IPS-18c (cell line): ENCODE measurements at regions not wholly inside any gene's neighbourhood (a gene's known extent, or its start where the extent isn't known, plus 50 kb on each side); places are given as distances from the start of the nearest gene placed in this dataset.

Source experiments
- H3K4me3 ChIP-seq: 2 replicates; pipeline ENCODE4 v1.7.0; 2013; ENCODE audit warnings: low read depth, mild to moderate bottlenecking, low read length, moderate library complexity; ENCODE audit not compliant: insufficient read depth
- H3K9me3 ChIP-seq: one replicate; pipeline ENCODE4 v1.6.1; 2013; ENCODE audit warnings: mild to moderate bottlenecking, low read length, moderate library complexity; ENCODE audit not compliant: control insufficient read depth, insufficient read depth

- H3K9me3 ChIP-seq, result no peaks in the 10 kb centered on the region
- H3K4me3 ChIP-seq, result no peak overlapping the region
These were observed 1613.0 kb upstream of the LRRTM3 start for GRCh38 chr10:65312876-65313275.

- H3K4me3 ChIP-seq, result no peak overlapping the region
- no peaks in the 10 kb centered on the region for H3K9me3 ChIP-seq
These were observed 1612.4 kb upstream of the LRRTM3 start for GRCh38 chr10:65313406-65313805.

- Histone ChIP-seq H3K9me3 (no peaks in the 10 kb centered on the region), H3K4me3 (no peak overlapping the region)
These were observed 1611.6 kb upstream of the LRRTM3 start for GRCh38 chr10:65314253-65314652.

- H3K4me3 ChIP-seq, result no peak overlapping the region
- H3K9me3 ChIP-seq, result no peaks in the 10 kb centered on the region
These were observed 1606.3 kb upstream of the LRRTM3 start for GRCh38 chr10:65319493-65319892.

GRCh38 chr10:65320236-65321026, 1605.4 kb upstream of the LRRTM3 start:
- Histone ChIP-seq H3K9me3 (no peaks in the 10 kb centered on the region), H3K4me3 (no peak overlapping the region)

GRCh38 chr10:65323802-65324201, 1602.0 kb upstream of the LRRTM3 start:
- Histone ChIP-seq H3K4me3 (no peak overlapping the region), H3K9me3 (no peaks in the 10 kb centered on the region)

- Histone ChIP-seq H3K9me3 (no peaks in the 10 kb centered on the region), H3K4me3 (no peak overlapping the region)
These were observed 1599.9 kb upstream of the LRRTM3 start for GRCh38 chr10:65325913-65326312.

GRCh38 chr10:65328486-65328885, 1597.3 kb upstream of the LRRTM3 start:
- no peak overlapping the region for H3K4me3 ChIP-seq

GRCh38 chr10:65335311-65335710, 1590.5 kb upstream of the LRRTM3 start:
- Histone ChIP-seq H3K9me3 (no peaks in the 10 kb centered on the region), H3K4me3 (no peak overlapping the region)

More at GRCh38 chr10:65328486-65328885, 1597.3 kb upstream of the LRRTM3 start:
- H3K9me3 ChIP-seq, result no peaks in the 10 kb centered on the region

- H3K4me3 ChIP-seq, result no peak overlapping the region
- no peaks in the 10 kb centered on the region for H3K9me3 ChIP-seq
These were observed 1585.5 kb upstream of the LRRTM3 start for GRCh38 chr10:65340340-65340739.

GRCh38 chr10:65341323-65341925, 1584.4 kb upstream of the LRRTM3 start:
- Histone ChIP-seq H3K9me3 (no peaks in the 10 kb centered on the region), H3K4me3 (no peak overlapping the region)

- H3K4me3 ChIP-seq, result no peak overlapping the region
- no peaks in the 10 kb centered on the region for H3K9me3 ChIP-seq
These were observed 1583.6 kb upstream of the LRRTM3 start for GRCh38 chr10:65342245-65342644.

- H3K4me3 ChIP-seq, result no peak overlapping the region
These were observed 1579.4 kb upstream of the LRRTM3 start for GRCh38 chr10:65346466-65346865.

GRCh38 chr10:65348637-65349036, 1577.2 kb upstream of the LRRTM3 start:
- Histone ChIP-seq H3K9me3 (no peaks in the 10 kb centered on the region), H3K4me3 (no peak overlapping the region)

More at GRCh38 chr10:65346466-65346865, 1579.4 kb upstream of the LRRTM3 start:
- H3K9me3 ChIP-seq, result no peaks in the 10 kb centered on the region

- H3K9me3 ChIP-seq, result no peaks in the 10 kb centered on the region
- H3K4me3 ChIP-seq, result no peak overlapping the region
These were observed 1575.2 kb upstream of the LRRTM3 start for GRCh38 chr10:65350611-65351010.

- Histone ChIP-seq H3K9me3 (no peaks in the 10 kb centered on the region), H3K4me3 (no peak overlapping the region)
These were observed 1570.6 kb upstream of the LRRTM3 start for GRCh38 chr10:65355141-65355680.

GRCh38 chr10:65358565-65358964, 1567.3 kb upstream of the LRRTM3 start:
- H3K4me3 ChIP-seq, result no peak overlapping the region
- H3K9me3 ChIP-seq, result no peaks in the 10 kb centered on the region

- Histone ChIP-seq H3K9me3 (no peaks in the 10 kb centered on the region), H3K4me3 (no peak overlapping the region)
These were observed 1565.3 kb upstream of the LRRTM3 start for GRCh38 chr10:65360497-65360896.
